A549 (cell line): ENCODE measurements at regions not wholly inside any gene's neighbourhood (a gene's known extent, or its start where the extent isn't known, plus 50 kb on each side); places are given as distances from the start of the nearest gene placed in this dataset.

Source experiments
- CTCF ChIP-seq: fragments of >200 bp; sonication (Bioruptor Twin); formaldehyde crosslinking; IDR thresholded peaks from 3 replicates; pipeline ENCODE4 v1.5.1; 2016
- EP300 ChIP-seq, 2 experiments: fragments of >200 bp; sonication (Bioruptor Twin); formaldehyde crosslinking; IDR thresholded peaks; 2 replicates in 1 of 2; 3 replicates in 1 of 2; pipeline ENCODE4 v1.6.1; 2016 to 2017
- MAX ChIP-seq: IDR thresholded peaks from 2 replicates; pipeline ENCODE4 v1.6.1; 2012
- POLR2A ChIP-seq: IDR thresholded peaks from 2 replicates; pipeline ENCODE4 v1.6.1; 2012; ENCODE audit warnings: mild to moderate bottlenecking, low read length
- RAD21 ChIP-seq, 2 experiments: fragments of >200 bp in 1 of 2; sonication (Bioruptor Twin) in 1 of 2; formaldehyde crosslinking in 1 of 2; IDR thresholded peaks in 1 of 2; conservative IDR thresholded peaks in 1 of 2; 2 replicates in 1 of 2; 3 replicates in 1 of 2; pipeline ENCODE4 v1.6.1; 2012 to 2018; ENCODE audit warnings: inconsistent platforms in 1 of 2
- RFX5 ChIP-seq: fragments of 450-650 bp; IDR thresholded peaks from 2 replicates; pipeline ENCODE4 v1.7.1; 2014; ENCODE audit warnings: antibody characterized with exemption, mild to moderate bottlenecking, moderate library complexity
- RNF2 ChIP-seq: fragments of 200-600 bp; sonication (generic); IDR thresholded peaks from 2 replicates; pipeline ENCODE4 v1.6.1; 2016; ENCODE audit warnings: low read depth, mild to moderate bottlenecking, antibody characterized with exemption, moderate library complexity, borderline replicate concordance
- TF ChIP-seq, protein P1 (sequence below): fragments of 450-650 bp; IDR thresholded peaks from 2 replicates; pipeline ENCODE4 v1.6.1; 2014; ENCODE audit warnings: antibody characterized with exemption
- TF ChIP-seq, protein P2 (sequence below): fragments of 200-600 bp; sonication (generic); IDR thresholded peaks from 2 replicates; pipeline ENCODE4 v1.6.1; 2016; ENCODE audit warnings: antibody characterized with exemption, mild to moderate bottlenecking, moderate library complexity
- TF ChIP-seq, protein P3 (sequence below): IDR thresholded peaks from 2 replicates; pipeline ENCODE4 v1.6.1; 2012; ENCODE audit warnings: low read depth, borderline replicate concordance

DNA sequence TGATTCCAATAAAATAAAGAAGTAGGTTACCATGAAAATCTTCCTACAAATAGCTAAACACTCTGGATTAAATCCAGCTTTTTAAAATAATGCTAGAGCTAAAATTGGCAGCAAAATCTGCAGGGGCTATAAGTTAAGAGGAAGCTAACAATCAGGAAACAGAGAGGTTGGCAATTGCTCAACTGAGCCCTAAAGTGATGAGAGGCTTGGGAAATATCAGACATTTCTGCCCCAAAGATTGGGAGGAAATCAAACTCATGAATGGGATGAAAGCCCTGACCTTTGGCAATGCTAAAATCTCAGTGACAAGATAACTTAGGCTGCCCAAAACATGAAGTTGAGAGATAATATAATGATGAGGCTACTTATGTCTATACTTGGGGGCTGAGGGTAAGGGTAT is 1437.9 kb downstream of the EFNB2 start:
- TF ChIP-seq RNF2 (no peak), POLR2A (no peak), RAD21 (conservative IDR thresholded peaks at IDR 0.05 in 1 of 2, IDR thresholded peaks at IDR 0.05 in 1 of 2) (no peak), RFX5 (no peak), MAX (no peak), EP300 (IDR thresholded peaks at IDR 0.05) (no peak), CTCF (no peak)
- TF ChIP-seq, protein P1, sequence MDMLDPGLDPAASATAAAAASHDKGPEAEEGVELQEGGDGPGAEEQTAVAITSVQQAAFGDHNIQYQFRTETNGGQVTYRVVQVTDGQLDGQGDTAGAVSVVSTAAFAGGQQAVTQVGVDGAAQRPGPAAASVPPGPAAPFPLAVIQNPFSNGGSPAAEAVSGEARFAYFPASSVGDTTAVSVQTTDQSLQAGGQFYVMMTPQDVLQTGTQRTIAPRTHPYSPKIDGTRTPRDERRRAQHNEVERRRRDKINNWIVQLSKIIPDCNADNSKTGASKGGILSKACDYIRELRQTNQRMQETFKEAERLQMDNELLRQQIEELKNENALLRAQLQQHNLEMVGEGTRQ, result no peak
- TF ChIP-seq, protein P2, sequence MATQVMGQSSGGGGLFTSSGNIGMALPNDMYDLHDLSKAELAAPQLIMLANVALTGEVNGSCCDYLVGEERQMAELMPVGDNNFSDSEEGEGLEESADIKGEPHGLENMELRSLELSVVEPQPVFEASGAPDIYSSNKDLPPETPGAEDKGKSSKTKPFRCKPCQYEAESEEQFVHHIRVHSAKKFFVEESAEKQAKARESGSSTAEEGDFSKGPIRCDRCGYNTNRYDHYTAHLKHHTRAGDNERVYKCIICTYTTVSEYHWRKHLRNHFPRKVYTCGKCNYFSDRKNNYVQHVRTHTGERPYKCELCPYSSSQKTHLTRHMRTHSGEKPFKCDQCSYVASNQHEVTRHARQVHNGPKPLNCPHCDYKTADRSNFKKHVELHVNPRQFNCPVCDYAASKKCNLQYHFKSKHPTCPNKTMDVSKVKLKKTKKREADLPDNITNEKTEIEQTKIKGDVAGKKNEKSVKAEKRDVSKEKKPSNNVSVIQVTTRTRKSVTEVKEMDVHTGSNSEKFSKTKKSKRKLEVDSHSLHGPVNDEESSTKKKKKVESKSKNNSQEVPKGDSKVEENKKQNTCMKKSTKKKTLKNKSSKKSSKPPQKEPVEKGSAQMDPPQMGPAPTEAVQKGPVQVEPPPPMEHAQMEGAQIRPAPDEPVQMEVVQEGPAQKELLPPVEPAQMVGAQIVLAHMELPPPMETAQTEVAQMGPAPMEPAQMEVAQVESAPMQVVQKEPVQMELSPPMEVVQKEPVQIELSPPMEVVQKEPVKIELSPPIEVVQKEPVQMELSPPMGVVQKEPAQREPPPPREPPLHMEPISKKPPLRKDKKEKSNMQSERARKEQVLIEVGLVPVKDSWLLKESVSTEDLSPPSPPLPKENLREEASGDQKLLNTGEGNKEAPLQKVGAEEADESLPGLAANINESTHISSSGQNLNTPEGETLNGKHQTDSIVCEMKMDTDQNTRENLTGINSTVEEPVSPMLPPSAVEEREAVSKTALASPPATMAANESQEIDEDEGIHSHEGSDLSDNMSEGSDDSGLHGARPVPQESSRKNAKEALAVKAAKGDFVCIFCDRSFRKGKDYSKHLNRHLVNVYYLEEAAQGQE, result no peak
- TF ChIP-seq, protein P3, sequence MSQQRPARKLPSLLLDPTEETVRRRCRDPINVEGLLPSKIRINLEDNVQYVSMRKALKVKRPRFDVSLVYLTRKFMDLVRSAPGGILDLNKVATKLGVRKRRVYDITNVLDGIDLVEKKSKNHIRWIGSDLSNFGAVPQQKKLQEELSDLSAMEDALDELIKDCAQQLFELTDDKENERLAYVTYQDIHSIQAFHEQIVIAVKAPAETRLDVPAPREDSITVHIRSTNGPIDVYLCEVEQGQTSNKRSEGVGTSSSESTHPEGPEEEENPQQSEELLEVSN, result no peak
